Mesendoderm (in vitro differentiated cells): ENCODE measurements at regions not wholly inside any gene's neighbourhood (a gene's known extent, or its start where the extent isn't known, plus 50 kb on each side); places are given as distances from the start of the nearest gene placed in this dataset.
"Not testable (repeated sequence)": the region's sequence is repeated elsewhere in the genome, so short reads cannot be mapped to it uniquely, and the experiment has no call there.

ENCODE experiments used
- DNase-seq: peaks from one replicate; pipeline ENCODE4 v3.0.0; 2013
- H2AK5ac ChIP-seq: 2 replicates; pipeline ENCODE4 v1.6.1; 2013; ENCODE audit warnings: low read length, inconsistent platforms
- H2BK120ac ChIP-seq: 2 replicates; pipeline ENCODE4 v1.6.1; 2013; ENCODE audit warnings: low read depth, mild to moderate bottlenecking, low read length, moderate library complexity, mixed read lengths
- H2BK15ac ChIP-seq: replicated peaks from 2 replicates; pipeline ENCODE4 v1.6.1; 2013; ENCODE audit warnings: low read depth, mild to moderate bottlenecking, moderate library complexity
- H2BK5ac ChIP-seq: 2 replicates; pipeline ENCODE4 v1.6.1; 2013; ENCODE audit warnings: low read length, inconsistent platforms
- H3K18ac ChIP-seq: 2 replicates; pipeline ENCODE4 v1.6.1; 2013; ENCODE audit warnings: mild to moderate bottlenecking, low read length, mixed read lengths
- H3K23ac ChIP-seq: one replicate; pipeline ENCODE4 v1.6.1; 2013; ENCODE audit warnings: low read length
- H3K27ac ChIP-seq: 2 replicates; pipeline ENCODE4 v1.5.1; 2013; ENCODE audit warnings: low read depth, mild to moderate bottlenecking, inconsistent platforms, low read length, moderate library complexity
- H3K27me3 ChIP-seq: 2 replicates; pipeline ENCODE4 v1.6.1; 2013; ENCODE audit warnings: low read length, control low read depth, mild to moderate bottlenecking, inconsistent platforms; ENCODE audit not compliant: insufficient read depth, poor library complexity
- H3K36me3 ChIP-seq: 2 replicates; pipeline ENCODE4 v1.6.1; 2013; ENCODE audit warnings: low read length, inconsistent platforms; ENCODE audit not compliant: control insufficient read depth, insufficient read depth
- H3K4ac ChIP-seq: one replicate; pipeline ENCODE4 v1.6.1; 2013; ENCODE audit warnings: low read depth, mild to moderate bottlenecking, low read length, moderate library complexity
- H3K4me1 ChIP-seq: 2 replicates; pipeline ENCODE4 v1.6.1; 2013; ENCODE audit warnings: low read depth, low read length, inconsistent platforms; ENCODE audit not compliant: control insufficient read depth
- H3K4me2 ChIP-seq: 2 replicates; pipeline ENCODE4 v1.6.1; 2013; ENCODE audit warnings: low read length
- H3K4me3 ChIP-seq: 2 replicates; pipeline ENCODE4 v1.5.1; 2013; ENCODE audit warnings: mild to moderate bottlenecking, low read length
- H3K56ac ChIP-seq: one replicate; pipeline ENCODE4 v1.6.1; 2013; ENCODE audit warnings: low read length
- H3K79me1 ChIP-seq: 2 replicates; pipeline ENCODE4 v1.6.1; 2013; ENCODE audit warnings: low read length, inconsistent platforms
- H3K79me2 ChIP-seq: 2 replicates; pipeline ENCODE4 v1.6.1; 2013; ENCODE audit warnings: mild to moderate bottlenecking, low read length; ENCODE audit not compliant: control insufficient read depth, insufficient read depth
- H3K9ac ChIP-seq: 2 replicates; pipeline ENCODE4 v1.6.1; 2013; ENCODE audit warnings: low read length, inconsistent platforms
- H4K5ac ChIP-seq: one replicate; pipeline ENCODE4 v1.6.1; 2013; ENCODE audit warnings: low read length
- H4K8ac ChIP-seq: one replicate; pipeline ENCODE4 v1.6.1; 2013; ENCODE audit warnings: low read depth, mild to moderate bottlenecking, control low read depth, low read length, moderate library complexity
- WGBS: extraction: QIAGEN DNeasy Blood & Tissue Kit; methylation state at CpG from one replicate; pipeline ENCODE4 v1.1.7; 2013; ENCODE audit warnings: low lambda C conversion rate, missing lambda C conversion rate; ENCODE audit not compliant: insufficient coverage; ENCODE audit errors: extremely low coverage; 5-methylcytosine and 5-hydroxymethylcytosine counted together

- Histone ChIP-seq H3K4me1 (no peaks in the 10 kb centered on the region), H4K8ac (no peak overlapping the region), H3K9ac (no peak overlapping the region), H2AK5ac (no peak overlapping the region), H3K56ac (no peak overlapping the region), H2BK120ac (no peak overlapping the region), H2BK15ac (no peak overlapping the region), H3K27ac (no peak overlapping the region), H4K5ac (no peak overlapping the region), H3K4me2 (no peak overlapping the region), H3K4me3 (no peak overlapping the region), H3K23ac (no peak overlapping the region), H3K4ac (no peak overlapping the region), H3K79me1 (no peaks in the 10 kb centered on the region), H3K18ac (no peak overlapping the region), H3K36me3 (no peaks in the 10 kb centered on the region), H3K79me2 (no peaks in the 10 kb centered on the region), H3K27me3 (no peaks in the 10 kb centered on the region), H2BK5ac (no peak overlapping the region)
- no peak for DNase-seq
- no CpG with 5 or more reads among the region's 14 CpGs for WGBS
Measured at GRCh38 chr13:111587249-111587648, 266.8 kb downstream of the TEX29 start.

- no peaks in the 10 kb centered on the region for H3K36me3 ChIP-seq
- H2AK5ac ChIP-seq: no peak overlapping the region
- WGBS: no CpG with 5 or more reads among the region's 4 CpGs
- no peak overlapping the region for H4K8ac ChIP-seq
- no peak overlapping the region for H4K5ac ChIP-seq
- H3K27ac ChIP-seq: no peak overlapping the region
- no peak overlapping the region for H3K4ac ChIP-seq
- H3K4me3 ChIP-seq: no peak overlapping the region
- no peak overlapping the region for H3K9ac ChIP-seq
- H2BK120ac ChIP-seq: no peak overlapping the region
- no peak overlapping the region for H3K23ac ChIP-seq
- H3K79me1 ChIP-seq: no peaks in the 10 kb centered on the region
- no peak overlapping the region for H3K56ac ChIP-seq
- no peak overlapping the region for H3K18ac ChIP-seq
- H3K79me2 ChIP-seq: no peaks in the 10 kb centered on the region
- H2BK15ac ChIP-seq: no peak overlapping the region
- DNase-seq: no peak
- H3K4me2 ChIP-seq: no peak overlapping the region
- H2BK5ac ChIP-seq: no peak overlapping the region
- H3K4me1 ChIP-seq: no peaks in the 10 kb centered on the region
- no peaks in the 10 kb centered on the region for H3K27me3 ChIP-seq
Measured at GRCh38 chr13:111589321-111589720, 268.9 kb downstream of the TEX29 start.

- Histone ChIP-seq H3K18ac (no peak overlapping the region), H3K4ac (no peak overlapping the region), H3K4me2 (no peak overlapping the region), H3K79me1 (no peaks in the 10 kb centered on the region), H3K79me2 (no peaks in the 10 kb centered on the region), H3K4me1 (no peaks in the 10 kb centered on the region), H3K27me3 (no peaks in the 10 kb centered on the region), H2BK5ac (no peak overlapping the region), H4K5ac (no peak overlapping the region), H2BK15ac (no peak overlapping the region), H3K56ac (no peak overlapping the region), H2AK5ac (no peak overlapping the region), H4K8ac (no peak overlapping the region), H2BK120ac (no peak overlapping the region), H3K4me3 (no peak overlapping the region), H3K23ac (no peak overlapping the region), H3K27ac (no peak overlapping the region), H3K36me3 (no peaks in the 10 kb centered on the region), H3K9ac (no peak overlapping the region)
- WGBS: 100% methylated on average over 1 of the region's 7 CpGs
- no peak for DNase-seq
Measured at GRCh38 chr13:111589992-111590391, 269.6 kb downstream of the TEX29 start.

GRCh38 chr13:111590796-111591195 is 270.4 kb downstream of the TEX29 start:
- no peak overlapping the region for H3K27ac ChIP-seq
- H3K36me3 ChIP-seq: no peaks in the 10 kb centered on the region
- no peak overlapping the region for H2AK5ac ChIP-seq
- no peak overlapping the region for H3K23ac ChIP-seq
- H3K4ac ChIP-seq: no peak overlapping the region
- no peak overlapping the region for H4K5ac ChIP-seq
- H3K27me3 ChIP-seq: no peaks in the 10 kb centered on the region
- no peaks in the 10 kb centered on the region for H3K4me1 ChIP-seq
- no peaks in the 10 kb centered on the region for H3K79me1 ChIP-seq
- no CpG with 5 or more reads among the region's 14 CpGs for WGBS
- DNase-seq: no peak
- H3K4me2 ChIP-seq: no peak overlapping the region
- H2BK5ac ChIP-seq: no peak overlapping the region
- no peak overlapping the region for H3K4me3 ChIP-seq
- no peak overlapping the region for H4K8ac ChIP-seq
- no peaks in the 10 kb centered on the region for H3K79me2 ChIP-seq
- H3K18ac ChIP-seq: no peak overlapping the region
- no peak overlapping the region for H3K56ac ChIP-seq
- H2BK15ac ChIP-seq: no peak overlapping the region
- H3K9ac ChIP-seq: no peak overlapping the region
- no peak overlapping the region for H2BK120ac ChIP-seq

- not testable (repeated sequence) for H3K4ac ChIP-seq, H3K56ac ChIP-seq, H3K27ac ChIP-seq, H3K9ac ChIP-seq, DNase-seq, H4K8ac ChIP-seq, H3K18ac ChIP-seq, H3K23ac ChIP-seq, H2BK15ac ChIP-seq, H3K4me1 ChIP-seq, H3K4me2 ChIP-seq, H3K36me3 ChIP-seq, H2BK5ac ChIP-seq, H3K27me3 ChIP-seq, H3K79me1 ChIP-seq, H3K79me2 ChIP-seq, H3K4me3 ChIP-seq, H2BK120ac ChIP-seq, H4K5ac ChIP-seq, H2AK5ac ChIP-seq
- WGBS: no CpG with 5 or more reads among the region's 4 CpGs
Measured at GRCh38 chr13:111593490-111593889, 273.0 kb downstream of the TEX29 start.

- no peak for DNase-seq
- Histone ChIP-seq H3K27ac (no peak overlapping the region), H2AK5ac (no peak overlapping the region), H2BK120ac (no peak overlapping the region), H3K4me1 (no peaks in the 10 kb centered on the region), H2BK15ac (no peak overlapping the region), H3K4me3 (no peak overlapping the region), H3K56ac (no peak overlapping the region), H3K79me1 (no peaks in the 10 kb centered on the region), H3K4ac (no peak overlapping the region), H2BK5ac (no peak overlapping the region), H4K8ac (no peak overlapping the region), H4K5ac (no peak overlapping the region), H3K18ac (no peak overlapping the region), H3K36me3 (no peaks in the 10 kb centered on the region), H3K79me2 (no peaks in the 10 kb centered on the region), H3K4me2 (no peak overlapping the region), H3K9ac (no peak overlapping the region), H3K23ac (no peak overlapping the region), H3K27me3 (no peaks in the 10 kb centered on the region)
- WGBS: no CpG with 5 or more reads among the region's 10 CpGs
Measured at GRCh38 chr13:111594606-111595005, 274.2 kb downstream of the TEX29 start.
